Mesothelial cell of epicardium (in vitro differentiated cells): ENCODE measurements at regions not wholly inside any gene's neighbourhood (a gene's known extent, or its start where the extent isn't known, plus 50 kb on each side); places are given as distances from the start of the nearest gene placed in this dataset.

ENCODE experiments used
- DNase-seq, 2 experiments: peaks; one replicate each; pipeline ENCODE4 v3.0.0; 2021; ENCODE audit warnings: low spot score in 2 of 2; ENCODE audit not compliant: unreplicated experiment in 2 of 2
- H3K27ac Mint-ChIP-seq: 2 replicates; pipeline ENCODE4 v1.8.0; 2021; ENCODE audit warnings: mixed read lengths
- H3K27me3 Mint-ChIP-seq: 2 replicates; pipeline ENCODE4 v1.8.0; 2021; ENCODE audit warnings: low read depth, mixed read lengths
- H3K36me3 Mint-ChIP-seq: 2 replicates; pipeline ENCODE4 v1.8.0; 2021; ENCODE audit warnings: mixed read lengths
- H3K4me1 Mint-ChIP-seq: 2 replicates; pipeline ENCODE4 v1.8.0; 2021; ENCODE audit warnings: mixed read lengths
- H3K4me3 Mint-ChIP-seq: 2 replicates; pipeline ENCODE4 v1.8.0; 2021; ENCODE audit warnings: mild to moderate bottlenecking, moderate library complexity, mixed read lengths
- H3K9me3 Mint-ChIP-seq: 2 replicates; pipeline ENCODE4 v1.8.0; 2021; ENCODE audit warnings: mixed read lengths
- TF ChIP-seq, protein P1 (sequence below): fragments of 200-600 bp; sonication (generic); IDR thresholded peaks from one replicate; pipeline ENCODE4 v1.5.0; 2021; ENCODE audit warnings: antibody characterized with exemption; ENCODE audit not compliant: unreplicated experiment

DNA sequence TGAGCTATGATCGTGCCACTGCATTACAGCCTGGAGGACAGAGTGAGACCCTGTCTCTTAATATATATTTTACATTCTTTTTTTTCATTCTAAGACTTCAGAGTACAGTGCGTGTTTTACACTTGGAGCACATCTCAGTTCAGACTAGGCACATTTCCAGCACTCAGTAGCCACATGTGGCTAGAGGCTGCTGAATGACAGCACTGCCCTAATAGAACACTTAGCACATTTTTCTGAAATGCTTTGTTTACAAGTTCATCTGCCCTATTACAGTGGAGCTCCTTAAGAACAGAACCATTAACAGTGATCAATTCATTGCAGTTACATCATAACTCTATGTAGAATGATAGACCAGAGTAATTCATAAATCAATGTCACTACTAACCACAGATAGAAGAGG, 138.1 kb downstream of the SUCLG1 start:
- Mint-ChIP-seq H3K27ac (no peak overlapping the region), H3K36me3 (no peaks in the 10 kb centered on the region), H3K27me3 (peaks cover 17% of the 10 kb centered on the region), H3K9me3 (no peaks in the 10 kb centered on the region), H3K4me1 (peaks cover 2% of the 10 kb centered on the region), H3K4me3 (no peak overlapping the region)
- TF ChIP-seq, protein P1, sequence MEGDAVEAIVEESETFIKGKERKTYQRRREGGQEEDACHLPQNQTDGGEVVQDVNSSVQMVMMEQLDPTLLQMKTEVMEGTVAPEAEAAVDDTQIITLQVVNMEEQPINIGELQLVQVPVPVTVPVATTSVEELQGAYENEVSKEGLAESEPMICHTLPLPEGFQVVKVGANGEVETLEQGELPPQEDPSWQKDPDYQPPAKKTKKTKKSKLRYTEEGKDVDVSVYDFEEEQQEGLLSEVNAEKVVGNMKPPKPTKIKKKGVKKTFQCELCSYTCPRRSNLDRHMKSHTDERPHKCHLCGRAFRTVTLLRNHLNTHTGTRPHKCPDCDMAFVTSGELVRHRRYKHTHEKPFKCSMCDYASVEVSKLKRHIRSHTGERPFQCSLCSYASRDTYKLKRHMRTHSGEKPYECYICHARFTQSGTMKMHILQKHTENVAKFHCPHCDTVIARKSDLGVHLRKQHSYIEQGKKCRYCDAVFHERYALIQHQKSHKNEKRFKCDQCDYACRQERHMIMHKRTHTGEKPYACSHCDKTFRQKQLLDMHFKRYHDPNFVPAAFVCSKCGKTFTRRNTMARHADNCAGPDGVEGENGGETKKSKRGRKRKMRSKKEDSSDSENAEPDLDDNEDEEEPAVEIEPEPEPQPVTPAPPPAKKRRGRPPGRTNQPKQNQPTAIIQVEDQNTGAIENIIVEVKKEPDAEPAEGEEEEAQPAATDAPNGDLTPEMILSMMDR, result no peak
- DNase-seq, result no peak

DNA sequence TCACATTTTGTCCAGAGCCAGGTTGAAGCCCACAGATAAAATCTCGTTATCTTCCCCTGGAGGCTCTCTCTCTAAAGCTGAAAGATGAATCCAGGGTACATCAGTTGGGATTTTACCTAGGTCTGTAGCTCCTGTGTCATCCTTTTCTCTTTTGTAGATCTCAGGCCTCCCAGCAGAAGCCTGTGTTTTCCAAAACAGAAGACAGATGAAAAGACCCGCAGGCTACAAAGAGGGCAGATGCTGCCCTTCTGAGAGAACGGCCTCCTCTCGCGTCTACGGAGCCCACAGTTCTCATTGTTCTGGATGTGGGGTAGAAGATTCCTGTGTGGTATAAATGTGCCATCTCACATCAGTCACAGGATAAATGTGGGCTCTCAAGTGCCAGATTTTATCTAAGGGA, 139.5 kb downstream of the SUCLG1 start:
- Mint-ChIP-seq H3K4me3 (no peak overlapping the region), H3K4me1 (peaks cover 2% of the 10 kb centered on the region), H3K27me3 (peaks cover 23% of the 10 kb centered on the region), H3K27ac (no peak overlapping the region), H3K9me3 (no peaks in the 10 kb centered on the region), H3K36me3 (no peaks in the 10 kb centered on the region)
- DNase-seq, result no peak
- TF ChIP-seq, protein P1, result no peak

DNA sequence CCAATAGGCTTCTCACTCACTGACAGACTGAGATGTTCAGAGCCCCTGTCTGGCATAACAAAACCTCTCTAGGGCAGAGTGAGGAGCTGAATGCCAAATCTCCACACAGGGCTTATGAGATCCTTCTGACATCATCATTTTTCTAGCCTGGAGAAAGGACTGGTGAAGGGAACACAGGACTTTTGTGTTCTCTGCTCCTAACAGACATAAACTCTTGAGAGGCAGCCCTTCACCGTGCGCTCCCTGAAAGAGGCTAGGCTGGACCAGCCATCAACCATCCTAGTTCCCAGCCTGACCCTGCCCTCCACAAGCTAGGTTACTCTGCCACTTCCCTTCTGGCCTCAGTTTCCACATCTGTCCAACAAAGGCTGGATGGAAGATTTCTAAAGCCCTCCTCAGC, 141.9 kb downstream of the SUCLG1 start:
- Mint-ChIP-seq H3K36me3 (no peaks in the 10 kb centered on the region), H3K9me3 (no peaks in the 10 kb centered on the region), H3K4me3 (no peak overlapping the region), H3K27ac (no peak overlapping the region), H3K4me1 (peaks cover 2% of the 10 kb centered on the region), H3K27me3 (peaks cover 22% of the 10 kb centered on the region)
- TF ChIP-seq, protein P1, result no peak
- no peak for DNase-seq

DNA sequence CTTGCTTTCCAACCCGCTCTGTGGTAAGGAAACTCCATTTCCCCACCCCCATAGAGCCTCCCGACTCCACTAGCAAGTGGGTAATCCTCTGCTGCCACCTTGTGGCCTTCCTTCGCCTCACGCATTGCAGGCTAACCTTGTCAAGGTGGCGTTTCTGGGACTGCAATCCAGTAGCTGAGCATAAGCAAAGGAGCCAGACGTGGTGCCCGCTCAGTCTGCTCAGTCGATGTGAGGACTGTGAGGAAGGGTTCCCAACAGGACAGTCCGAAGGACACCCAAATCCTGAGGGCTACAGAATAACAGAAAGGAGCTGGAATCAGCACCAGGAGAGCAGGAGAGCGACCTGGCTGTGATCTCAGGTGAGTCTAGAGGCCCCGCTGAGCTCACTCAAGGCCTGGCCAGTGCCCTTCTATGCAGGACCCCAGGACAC, 144.2 kb downstream of the SUCLG1 start:
- H3K27ac Mint-ChIP-seq, result no peak overlapping the region
- peaks cover 25% of the 10 kb centered on the region for H3K27me3 Mint-ChIP-seq
- no peak overlapping the region for H3K4me3 Mint-ChIP-seq
- DNase-seq, result peak; percentile 76 to 91
- H3K36me3 Mint-ChIP-seq, result no peaks in the 10 kb centered on the region
- H3K9me3 Mint-ChIP-seq, result no peaks in the 10 kb centered on the region
- TF ChIP-seq, protein P1, result peak; percentile 84
- H3K4me1 Mint-ChIP-seq, result peaks cover 2% of the 10 kb centered on the region

DNA sequence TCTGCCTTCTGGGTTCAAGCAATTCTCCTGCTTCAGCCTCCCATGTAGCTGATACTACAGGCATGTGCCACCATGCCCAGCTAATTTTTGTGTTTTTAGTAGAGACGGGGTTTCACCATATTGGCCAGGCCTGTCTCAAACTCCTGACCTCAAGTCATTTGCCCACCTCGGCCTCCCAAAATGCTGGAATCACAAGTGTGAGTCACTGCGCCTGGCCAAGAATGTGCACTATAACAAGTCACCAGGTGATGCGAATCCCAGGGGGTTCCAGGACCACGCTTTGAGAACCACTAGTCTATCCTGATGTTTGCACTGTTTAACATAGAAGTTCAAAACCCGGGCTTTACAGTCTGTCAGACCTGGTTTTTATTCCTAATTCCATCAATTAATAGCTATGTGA, 144.8 kb downstream of the SUCLG1 start:
- Mint-ChIP-seq H3K9me3 (no peaks in the 10 kb centered on the region), H3K27me3 (peaks cover 25% of the 10 kb centered on the region), H3K36me3 (no peaks in the 10 kb centered on the region), H3K27ac (no peak overlapping the region), H3K4me3 (no peak overlapping the region), H3K4me1 (no peaks in the 10 kb centered on the region)
- no peak for DNase-seq
- TF ChIP-seq, protein P1, result no peak

DNA sequence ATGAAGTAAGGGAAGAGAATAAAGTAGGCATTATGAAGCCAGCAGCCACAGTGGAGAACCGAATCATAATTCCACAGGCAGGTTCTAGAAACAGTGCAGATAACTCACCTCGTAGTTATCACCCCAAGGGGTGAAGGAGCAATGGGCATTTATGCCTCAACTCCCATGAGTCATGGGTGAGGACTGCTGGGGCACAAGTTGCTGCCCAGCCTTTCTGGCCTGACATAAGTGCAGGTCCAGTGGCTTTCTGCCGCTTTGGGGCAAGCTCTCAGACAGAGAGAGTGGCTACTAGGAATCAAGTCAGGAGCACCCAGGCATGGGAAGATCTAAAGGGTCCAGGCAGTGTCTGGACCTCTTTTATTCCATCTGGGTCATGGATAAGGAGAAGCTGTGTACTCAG, 149.8 kb downstream of the SUCLG1 start:
- no peak for DNase-seq
- no peak overlapping the region for H3K4me3 Mint-ChIP-seq
- H3K4me1 Mint-ChIP-seq, result no peaks in the 10 kb centered on the region
- H3K36me3 Mint-ChIP-seq, result peaks cover 2% of the 10 kb centered on the region
- peaks cover 25% of the 10 kb centered on the region for H3K9me3 Mint-ChIP-seq
- peaks cover 10% of the 10 kb centered on the region for H3K27me3 Mint-ChIP-seq
- TF ChIP-seq, protein P1, result no peak
- no peak overlapping the region for H3K27ac Mint-ChIP-seq
